HG02870 (cell line): ENCODE measurements at regions not wholly inside any gene's neighbourhood (a gene's known extent, or its start where the extent isn't known, plus 50 kb on each side); places are given as distances from the start of the nearest gene placed in this dataset.

Experiments
- ATAC-seq: cut with Tn5 transposase; IDR thresholded peaks from one replicate; pipeline ENCODE4 v1.9.1; 2021; ENCODE audit warnings: mild to moderate bottlenecking, moderate library complexity; ENCODE audit not compliant: unreplicated experiment

- no peak for ATAC-seq
Observed at GRCh38 chr16:79543219-79543618, 57.3 kb downstream of the MAF start.

GRCh38 chr16:79542237-79542774 is 58.2 kb downstream of the MAF start:
- ATAC-seq, result no peak

GRCh38 chr16:79540825-79541595 is 59.5 kb downstream of the MAF start:
- ATAC-seq, result no peak

- no peak for ATAC-seq
Observed at GRCh38 chr16:79537584-79537983, 63.0 kb downstream of the MAF start.

- no peak for ATAC-seq
Observed at GRCh38 chr16:79536958-79537357, 63.6 kb downstream of the MAF start.

GRCh38 chr16:79535130-79535529 is 65.4 kb downstream of the MAF start:
- no peak for ATAC-seq

GRCh38 chr16:79534143-79534542 is 66.4 kb downstream of the MAF start:
- no peak for ATAC-seq

GRCh38 chr16:79533292-79533691 is 67.2 kb downstream of the MAF start:
- no peak for ATAC-seq

- no peak for ATAC-seq
Observed at GRCh38 chr16:79532785-79533184, 67.8 kb downstream of the MAF start.

GRCh38 chr16:79532273-79532672 is 68.3 kb downstream of the MAF start:
- ATAC-seq, result no peak

- ATAC-seq, result no peak
Observed at GRCh38 chr16:79528338-79528737, 72.2 kb downstream of the MAF start.

- no peak for ATAC-seq
Observed at GRCh38 chr16:79523971-79524370, 76.6 kb downstream of the MAF start.

GRCh38 chr16:79519448-79519847 is 81.1 kb downstream of the MAF start:
- no peak for ATAC-seq

GRCh38 chr16:79517156-79517555 is 83.4 kb downstream of the MAF start:
- no peak for ATAC-seq

GRCh38 chr16:79510879-79511278 is 89.7 kb downstream of the MAF start:
- ATAC-seq, result no peak

- ATAC-seq, result no peak
Observed at GRCh38 chr16:79509906-79510305, 90.6 kb downstream of the MAF start.

GRCh38 chr16:79509211-79509631 is 91.3 kb downstream of the MAF start:
- no peak for ATAC-seq

GRCh38 chr16:79508294-79508693 is 92.2 kb downstream of the MAF start:
- ATAC-seq, result no peak

- ATAC-seq, result no peak
Observed at GRCh38 chr16:79505344-79505743, 95.2 kb downstream of the MAF start.

GRCh38 chr16:79503511-79503910 is 97.0 kb downstream of the MAF start:
- no peak for ATAC-seq

- no peak for ATAC-seq
Observed at GRCh38 chr16:79501446-79501845, 99.1 kb downstream of the MAF start.

GRCh38 chr16:79500866-79501265 is 99.7 kb downstream of the MAF start:
- ATAC-seq, result no peak

- ATAC-seq, result no peak
Observed at GRCh38 chr16:79500286-79500685, 100.3 kb downstream of the MAF start.
